ENCODE measurements at regions not wholly inside any gene's neighbourhood (a gene's known extent, or its start where the extent isn't known, plus 50 kb on each side); places are given as distances from the start of the nearest gene placed in this dataset.

DNA sequence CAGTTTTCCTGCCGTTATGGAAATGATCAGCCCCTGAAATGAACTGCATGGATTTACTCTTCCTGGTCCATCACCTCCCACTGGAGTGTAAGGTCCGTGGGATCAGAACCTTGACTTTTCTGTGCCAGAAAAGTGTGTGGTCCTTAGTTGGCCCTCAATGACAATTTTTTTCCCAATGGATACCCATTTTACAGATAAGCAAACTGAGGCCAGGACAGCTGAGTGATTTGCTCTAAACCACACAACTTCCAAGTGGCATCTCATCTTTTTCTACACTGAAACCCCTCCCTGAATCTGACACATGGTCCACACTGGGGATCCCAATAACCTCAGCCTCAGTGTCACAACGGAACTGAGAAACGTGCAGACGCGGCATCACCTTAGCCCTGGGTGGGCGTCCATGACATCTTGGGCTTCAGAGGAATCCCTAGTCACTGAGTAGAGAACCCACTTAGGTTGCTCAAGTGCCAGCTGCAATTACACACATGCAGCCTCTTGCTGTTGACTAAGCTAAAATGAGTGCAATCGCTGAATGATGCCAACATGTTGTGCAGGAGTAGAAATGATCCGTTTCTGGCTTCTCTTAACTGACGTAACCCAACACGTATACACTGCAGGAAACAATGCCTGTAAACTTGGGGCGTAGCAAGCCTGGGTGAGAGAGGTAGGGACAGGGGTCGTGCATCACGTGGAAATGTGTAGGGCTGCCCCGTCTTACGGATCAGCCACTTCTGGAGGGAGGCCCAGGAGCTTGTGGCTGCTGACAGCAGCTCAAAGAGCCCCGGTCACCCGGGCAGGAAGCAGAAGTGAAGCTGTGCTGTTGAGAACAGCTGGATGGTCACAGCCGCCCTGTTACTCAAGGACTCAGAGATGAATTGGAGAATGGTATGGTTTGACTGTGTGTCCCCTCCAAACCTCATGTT is 136.3 kb downstream of the SHANK2 start:
- DNase-seq (ENCODE audit: low read depth, low spot score): no peak
- H3K27ac ChIP-seq (ENCODE audit: low read length): no peak overlapping the region

DNA sequence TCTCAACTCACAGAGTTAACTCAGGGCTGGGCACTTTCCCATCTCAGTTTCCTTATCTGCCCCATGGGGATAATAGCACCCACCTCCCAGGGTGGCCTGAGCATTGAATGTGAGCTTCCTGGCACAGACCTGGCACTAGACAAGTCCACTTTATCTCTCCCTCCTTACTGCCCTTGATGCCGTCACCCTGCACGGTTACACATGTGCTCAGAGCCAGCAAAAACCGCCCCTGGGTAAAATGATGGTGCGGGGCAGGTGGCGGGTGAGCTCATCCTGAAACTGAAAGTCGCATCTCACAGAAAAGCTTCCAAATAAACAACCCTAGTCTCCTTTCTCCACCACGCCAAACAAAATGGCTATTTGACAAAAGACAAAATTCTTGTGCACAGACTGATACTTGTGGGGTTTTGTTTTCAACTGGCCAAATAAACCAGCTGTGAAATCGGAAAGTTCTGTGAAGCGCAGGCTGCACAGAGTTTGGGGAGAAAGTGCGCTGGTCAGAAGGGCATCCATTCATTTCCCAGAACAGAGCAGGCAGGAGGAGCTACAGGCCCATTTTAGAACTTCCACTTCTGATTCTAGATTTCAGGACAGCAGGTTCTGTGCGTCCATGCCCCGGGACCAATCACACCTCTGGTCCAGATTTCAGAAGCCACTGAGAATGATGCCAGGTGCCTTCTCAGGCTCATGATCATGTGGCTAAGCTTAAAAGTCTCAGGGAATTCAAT is 138.1 kb downstream of the SHANK2 start:
- H3K36me3 ChIP-seq (ENCODE audit: control insufficient read depth, insufficient read depth, low read length): peaks cover 9% of the 10 kb centered on the region
- no peak overlapping the region for H3K4me3 ChIP-seq (ENCODE audit: low read length)
- no peaks in the 10 kb centered on the region for H3K27me3 ChIP-seq (ENCODE audit: control insufficient read depth, insufficient read depth, low read length)
- DNase-seq (ENCODE audit: low read depth, low spot score): no peak
- no peaks in the 10 kb centered on the region for H3K9me3 ChIP-seq (ENCODE audit: control insufficient read depth, insufficient read depth, low read length)
- no CpG with 5 or more reads among the region's 12 CpGs for WGBS (ENCODE audit: insufficient coverage, insufficient read length)
- no peak overlapping the region for H3K27ac ChIP-seq (ENCODE audit: low read length)
- peaks cover 3% of the 10 kb centered on the region for H3K4me1 ChIP-seq (ENCODE audit: control insufficient read depth, insufficient read depth, low read length)

More for the DNA sequence above, 136.3 kb downstream of the SHANK2 start:
- Histone ChIP-seq H3K4me1 (ENCODE audit: control insufficient read depth, insufficient read depth, low read length) (peaks cover 7% of the 10 kb centered on the region), H3K27me3 (ENCODE audit: control insufficient read depth, insufficient read depth, low read length) (no peaks in the 10 kb centered on the region), H3K36me3 (ENCODE audit: control insufficient read depth, insufficient read depth, low read length) (0 out of 2 replicates have a peak, but pooled peaks cover 4% of the 10 kb centered on the region), H3K4me3 (ENCODE audit: low read length) (no peak overlapping the region), H3K9me3 (ENCODE audit: control insufficient read depth, insufficient read depth, low read length) (no peaks in the 10 kb centered on the region)
- WGBS (ENCODE audit: insufficient coverage, insufficient read length): no CpG with 5 or more reads among the region's 19 CpGs

DNA sequence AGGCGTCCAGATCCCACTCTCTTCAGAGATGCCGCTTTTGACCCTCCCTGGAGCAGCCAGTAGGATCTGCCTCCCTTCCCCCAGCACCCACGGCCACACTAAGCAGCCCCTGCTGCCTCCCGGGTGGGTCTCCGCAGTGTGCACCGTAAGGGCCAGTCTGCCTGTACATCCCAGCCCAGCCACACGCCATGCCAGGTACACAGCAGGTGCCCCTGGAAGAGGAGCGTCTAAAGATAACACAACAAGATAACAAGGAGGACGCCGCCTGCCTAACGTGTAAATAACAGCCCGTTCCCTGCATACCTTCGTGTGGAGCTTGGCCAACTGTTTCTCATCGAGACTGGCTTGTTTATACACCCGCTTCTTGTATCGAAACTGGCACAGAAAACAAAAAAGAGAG is 139.4 kb downstream of the SHANK2 start:
- Histone ChIP-seq H3K9me3 (ENCODE audit: control insufficient read depth, insufficient read depth, low read length) (no peaks in the 10 kb centered on the region), H3K27me3 (ENCODE audit: control insufficient read depth, insufficient read depth, low read length) (no peaks in the 10 kb centered on the region)
- WGBS (ENCODE audit: insufficient coverage, insufficient read length): no CpG with 5 or more reads among the region's 16 CpGs

DNA sequence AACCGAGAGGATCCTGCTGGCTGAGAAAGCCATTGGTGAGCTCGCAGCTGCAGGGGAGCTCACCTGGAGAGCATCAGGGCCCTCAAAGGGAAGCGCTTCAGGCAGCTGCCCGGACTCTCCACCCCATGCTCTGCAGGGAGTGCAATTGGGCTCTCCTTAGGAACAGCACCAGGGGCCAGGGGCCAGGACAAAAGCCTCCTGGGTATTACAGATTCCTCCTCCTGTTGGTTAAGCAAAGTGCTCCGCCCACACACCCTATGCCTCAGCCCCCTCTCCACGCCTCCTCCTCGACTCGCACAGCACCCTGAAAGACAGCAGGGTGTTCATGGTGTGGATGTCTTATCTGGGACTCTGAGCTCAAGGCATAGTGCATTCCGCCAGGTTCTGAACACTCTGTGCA is 139.9 kb downstream of the SHANK2 start:
- Histone ChIP-seq H3K27me3 (ENCODE audit: control insufficient read depth, insufficient read depth, low read length) (no peaks in the 10 kb centered on the region), H3K9me3 (ENCODE audit: control insufficient read depth, insufficient read depth, low read length) (no peaks in the 10 kb centered on the region), H3K27ac (ENCODE audit: low read length) (no peak overlapping the region), H3K4me1 (ENCODE audit: control insufficient read depth, insufficient read depth, low read length) (peaks cover 3% of the 10 kb centered on the region), H3K4me3 (ENCODE audit: low read length) (no peak overlapping the region), H3K36me3 (ENCODE audit: control insufficient read depth, insufficient read depth, low read length) (peaks cover 11% of the 10 kb centered on the region)
- no peak for DNase-seq (ENCODE audit: low read depth, low spot score)
- no CpG with 5 or more reads among the region's 9 CpGs for WGBS (ENCODE audit: insufficient coverage, insufficient read length)

More for the DNA sequence above, 139.4 kb downstream of the SHANK2 start:
- Histone ChIP-seq H3K27ac (ENCODE audit: low read length) (no peak overlapping the region), H3K4me1 (ENCODE audit: control insufficient read depth, insufficient read depth, low read length) (peaks cover 3% of the 10 kb centered on the region), H3K4me3 (ENCODE audit: low read length) (no peak overlapping the region), H3K36me3 (ENCODE audit: control insufficient read depth, insufficient read depth, low read length) (peaks cover 11% of the 10 kb centered on the region)
- no peak for DNase-seq (ENCODE audit: low read depth, low spot score)

DNA sequence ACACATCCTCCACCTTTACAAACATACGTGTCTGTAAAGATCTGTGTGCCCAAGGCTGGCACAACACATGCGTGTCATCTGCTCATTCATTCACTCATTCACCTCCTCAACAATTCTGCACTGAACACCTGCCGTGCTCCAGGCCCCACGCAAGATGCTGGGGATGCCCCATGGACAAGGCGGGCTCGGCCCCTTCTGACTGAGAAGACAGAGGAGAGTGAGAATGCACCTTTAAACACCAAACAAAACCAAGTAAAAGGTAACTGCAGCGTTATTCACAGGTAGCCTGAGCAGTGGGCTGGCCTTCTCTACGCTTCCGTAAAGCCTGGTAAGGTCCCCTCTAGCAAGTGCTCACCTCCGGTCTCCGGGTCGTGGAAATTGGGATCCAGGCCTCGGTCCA is 142.8 kb downstream of the SHANK2 start:
- no CpG with 5 or more reads among the region's 13 CpGs for WGBS (ENCODE audit: insufficient coverage, insufficient read length)
- H3K27me3 ChIP-seq (ENCODE audit: control insufficient read depth, insufficient read depth, low read length): no peaks in the 10 kb centered on the region
- no peak for DNase-seq (ENCODE audit: low read depth, low spot score)

DNA sequence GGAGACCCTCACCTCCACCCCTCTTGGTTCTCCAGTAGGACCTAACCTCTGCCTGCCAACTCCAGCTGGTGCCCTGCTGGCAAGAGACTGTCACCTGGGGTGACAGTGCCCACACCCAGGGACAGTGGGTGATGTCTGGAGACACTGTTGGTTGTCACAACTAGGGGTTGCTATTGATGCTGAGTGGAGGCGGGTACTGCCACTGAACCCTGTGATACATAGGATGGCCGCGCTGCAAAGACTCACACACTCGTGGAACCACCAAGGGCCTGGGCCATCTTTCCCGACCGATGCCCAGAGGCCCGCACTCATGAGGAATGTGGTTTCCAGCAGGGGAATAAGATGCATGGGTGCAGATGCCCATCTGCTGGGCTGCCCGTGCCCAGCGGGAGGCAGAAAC is 143.2 kb downstream of the SHANK2 start:
- Histone ChIP-seq H3K4me3 (ENCODE audit: low read length) (no peak overlapping the region), H3K27ac (ENCODE audit: low read length) (no peak overlapping the region), H3K36me3 (ENCODE audit: control insufficient read depth, insufficient read depth, low read length) (peaks cover 11% of the 10 kb centered on the region), H3K4me1 (ENCODE audit: control insufficient read depth, insufficient read depth, low read length) (peaks cover 3% of the 10 kb centered on the region), H3K27me3 (ENCODE audit: control insufficient read depth, insufficient read depth, low read length) (no peaks in the 10 kb centered on the region), H3K9me3 (ENCODE audit: control insufficient read depth, insufficient read depth, low read length) (no peaks in the 10 kb centered on the region)
- no CpG with 5 or more reads among the region's 9 CpGs for WGBS (ENCODE audit: insufficient coverage, insufficient read length)
- DNase-seq (ENCODE audit: low read depth, low spot score): no peak

More for the DNA sequence above, 142.8 kb downstream of the SHANK2 start:
- Histone ChIP-seq H3K4me3 (ENCODE audit: low read length) (no peak overlapping the region), H3K27ac (ENCODE audit: low read length) (no peak overlapping the region), H3K9me3 (ENCODE audit: control insufficient read depth, insufficient read depth, low read length) (no peaks in the 10 kb centered on the region), H3K4me1 (ENCODE audit: control insufficient read depth, insufficient read depth, low read length) (peaks cover 3% of the 10 kb centered on the region), H3K36me3 (ENCODE audit: control insufficient read depth, insufficient read depth, low read length) (peaks cover 11% of the 10 kb centered on the region)

DNA sequence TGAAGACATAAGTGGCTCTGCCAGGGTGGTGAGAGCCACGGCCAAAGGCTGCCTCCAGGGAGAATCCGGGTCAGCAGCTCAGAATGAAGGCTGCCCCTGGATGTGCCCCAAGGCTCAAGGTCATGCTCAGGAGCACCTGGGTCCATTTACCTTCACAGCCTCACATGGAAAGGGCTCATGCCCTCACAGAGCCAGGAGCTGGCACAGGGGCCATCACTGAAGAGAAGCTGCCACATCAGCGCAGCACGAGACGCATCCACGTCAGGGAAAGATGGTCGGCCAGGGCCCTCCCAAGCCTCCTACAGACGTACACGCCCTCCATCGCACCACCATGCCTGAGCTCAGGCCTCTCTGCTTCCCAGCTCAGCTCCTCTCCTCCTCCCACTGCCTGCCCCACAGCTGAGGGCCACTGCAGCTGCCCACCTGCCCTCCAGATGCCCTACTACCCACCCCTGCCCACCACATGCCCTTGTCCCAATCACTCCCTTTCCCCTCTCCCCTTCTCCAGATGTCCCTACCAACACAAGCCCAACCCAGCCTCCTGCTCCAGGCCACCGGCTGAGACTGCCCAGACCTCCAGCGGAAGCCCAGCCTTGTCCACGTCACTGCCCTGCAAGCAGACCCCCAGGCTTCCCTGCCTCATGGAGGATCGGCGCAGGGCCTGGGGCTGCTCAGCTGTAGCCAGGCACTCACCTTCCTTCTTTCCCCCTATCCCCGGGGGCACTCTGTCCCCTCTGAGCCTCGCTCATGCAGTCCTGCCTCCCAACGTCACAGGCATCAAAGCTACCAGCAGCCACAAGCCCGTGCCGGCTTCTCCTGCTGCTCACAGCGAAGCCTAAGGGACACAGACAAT is 144.1 kb downstream of the SHANK2 start:
- Histone ChIP-seq H3K36me3 (ENCODE audit: control insufficient read depth, insufficient read depth, low read length) (peaks cover 11% of the 10 kb centered on the region), H3K9me3 (ENCODE audit: control insufficient read depth, insufficient read depth, low read length) (no peaks in the 10 kb centered on the region), H3K27me3 (ENCODE audit: control insufficient read depth, insufficient read depth, low read length) (no peaks in the 10 kb centered on the region), H3K27ac (ENCODE audit: low read length) (no peak overlapping the region), H3K4me3 (ENCODE audit: low read length) (no peak overlapping the region), H3K4me1 (ENCODE audit: control insufficient read depth, insufficient read depth, low read length) (peaks cover 3% of the 10 kb centered on the region)
- no peak for DNase-seq (ENCODE audit: low read depth, low spot score)
- no CpG with 5 or more reads among the region's 21 CpGs for WGBS (ENCODE audit: insufficient coverage, insufficient read length)

DNA sequence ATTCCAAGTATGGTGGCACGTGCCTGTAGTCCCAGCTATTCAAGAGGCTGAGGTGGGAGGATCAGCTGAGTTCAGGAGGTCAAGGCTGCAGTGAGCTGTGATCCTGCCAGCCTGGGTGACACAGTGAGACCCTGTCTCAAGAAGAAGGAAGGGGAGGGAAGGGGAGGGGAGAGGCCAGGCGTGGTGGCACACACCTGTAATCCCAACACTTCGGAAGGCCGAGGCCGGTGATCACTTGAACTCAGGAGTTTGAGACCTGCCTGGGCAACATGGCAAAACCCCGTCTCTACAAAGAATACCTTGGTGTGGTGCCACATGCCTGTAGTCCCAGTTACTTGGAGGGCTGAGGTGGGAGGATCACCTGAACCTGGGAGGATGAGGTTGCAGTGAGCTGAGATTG is 145.7 kb downstream of the SHANK2 start:
- H3K4me1 ChIP-seq (ENCODE audit: control insufficient read depth, insufficient read depth, low read length): no peaks in the 10 kb centered on the region
- peaks cover 11% of the 10 kb centered on the region for H3K36me3 ChIP-seq (ENCODE audit: control insufficient read depth, insufficient read depth, low read length)
- no peak overlapping the region for H3K27ac ChIP-seq (ENCODE audit: low read length)
- no peak overlapping the region for H3K4me3 ChIP-seq (ENCODE audit: low read length)
- no CpG with 5 or more reads among the region's 6 CpGs for WGBS (ENCODE audit: insufficient coverage, insufficient read length)
- H3K27me3 ChIP-seq (ENCODE audit: control insufficient read depth, insufficient read depth, low read length): no peaks in the 10 kb centered on the region
- DNase-seq (ENCODE audit: low read depth, low spot score): no peak
- no peaks in the 10 kb centered on the region for H3K9me3 ChIP-seq (ENCODE audit: control insufficient read depth, insufficient read depth, low read length)

DNA sequence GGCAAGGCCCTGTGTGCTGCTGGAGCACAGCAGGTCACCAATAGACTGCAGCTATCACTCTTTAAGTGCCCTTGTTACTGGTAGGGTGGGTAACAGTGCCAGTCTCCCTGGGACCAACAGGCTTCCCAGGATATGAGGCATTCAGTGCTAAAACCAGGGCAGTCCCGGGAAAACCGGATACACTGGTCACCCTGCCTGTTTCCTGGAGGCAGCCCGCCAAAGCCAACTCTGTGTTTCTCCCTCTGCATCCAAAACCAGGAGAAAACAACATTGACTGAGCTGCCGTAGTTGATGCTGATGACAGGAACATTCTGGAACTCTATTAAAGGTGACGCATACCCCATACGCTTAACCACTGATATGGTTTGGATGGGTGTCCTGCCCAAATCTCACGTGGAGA is 149.1 kb downstream of the SHANK2 start:
- H3K27ac ChIP-seq (ENCODE audit: low read length): no peak overlapping the region

More for the DNA sequence above, 149.1 kb downstream of the SHANK2 start:
- Histone ChIP-seq H3K4me1 (ENCODE audit: control insufficient read depth, insufficient read depth, low read length) (no peaks in the 10 kb centered on the region), H3K36me3 (ENCODE audit: control insufficient read depth, insufficient read depth, low read length) (no peaks in the 10 kb centered on the region), H3K4me3 (ENCODE audit: low read length) (no peak overlapping the region), H3K9me3 (ENCODE audit: control insufficient read depth, insufficient read depth, low read length) (no peaks in the 10 kb centered on the region), H3K27me3 (ENCODE audit: control insufficient read depth, insufficient read depth, low read length) (no peaks in the 10 kb centered on the region)
- WGBS (ENCODE audit: insufficient coverage, insufficient read length): no CpG with 5 or more reads among the region's 7 CpGs
- no peak for DNase-seq (ENCODE audit: low read depth, low spot score)
